ENCODE measurements at regions not wholly inside any gene's neighbourhood (a gene's known extent, or its start where the extent isn't known, plus 50 kb on each side); places are given as distances from the start of the nearest gene placed in this dataset.

GRCh38 chr12:77238335-77238734, 173.0 kb upstream of the E2F7 start:
- TF ChIP-seq EZH2phosphoT487 (IDR thresholded peaks at IDR 0.05) (no peak), CTCF (IDR thresholded peaks at IDR 0.05) (no peak), EZH2 (IDR thresholded peaks at IDR 0.05) (no peak)

Measured in neural progenitor cell (in vitro differentiated cells).